ENCODE measurements at regions not wholly inside any gene's neighbourhood (a gene's known extent, or its start where the extent isn't known, plus 50 kb on each side); places are given as distances from the start of the nearest gene placed in this dataset.
A peak's percentile ranks its signal among the peaks of the same experiment; 100 is the strongest.

DNA sequence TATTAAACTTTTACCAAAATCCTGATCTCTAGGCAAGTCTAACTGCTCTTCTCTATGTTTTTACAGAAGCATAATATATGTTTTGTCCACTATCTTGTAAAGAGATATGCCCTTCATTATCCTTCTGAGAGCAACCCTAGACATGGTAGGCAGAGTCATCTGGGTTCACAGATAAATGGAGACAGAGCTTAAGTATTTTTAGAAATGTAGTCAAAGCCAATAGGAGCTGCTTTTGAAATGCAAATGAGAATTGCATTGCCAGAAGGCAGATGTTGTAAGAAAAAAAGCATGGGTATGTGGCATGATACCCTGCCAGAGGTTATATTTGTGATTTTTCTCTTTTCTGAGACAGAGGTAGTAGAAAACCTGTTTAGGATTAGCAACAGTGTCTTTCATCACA lies 964.8 kb downstream of the SORCS3 start:
- DNase-seq, result no peak

DNA sequence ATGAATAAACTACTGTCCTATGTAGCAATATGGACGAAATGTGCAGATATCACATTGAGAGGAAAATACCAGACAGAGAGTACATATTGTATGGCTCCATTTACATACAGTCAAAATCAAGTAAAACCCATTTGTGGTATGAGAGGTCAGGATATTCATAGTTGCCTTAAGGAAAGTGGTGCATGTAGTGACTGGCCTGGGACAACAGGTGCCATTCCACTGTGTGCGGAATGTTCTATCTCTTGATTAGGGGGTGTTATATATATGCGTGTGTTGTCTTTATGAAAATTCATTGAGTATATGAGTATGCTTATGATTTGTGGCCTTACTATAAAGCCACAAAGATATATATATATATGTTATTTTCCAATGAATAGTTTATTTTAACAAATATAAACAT lies 964.0 kb downstream of the SORCS3 start:
- DNase-seq, result no peak

- peak; percentile 16 for DNase-seq
These were observed 957.1 kb downstream of the SORCS3 start for GRCh38 chr10:105598207-105598606.

GRCh38 chr10:105597312-105597711 lies 956.2 kb downstream of the SORCS3 start:
- DNase-seq, result peak; percentile 91

GRCh38 chr10:105596749-105597148 lies 955.7 kb downstream of the SORCS3 start:
- peak; percentile 23 for DNase-seq

DNA sequence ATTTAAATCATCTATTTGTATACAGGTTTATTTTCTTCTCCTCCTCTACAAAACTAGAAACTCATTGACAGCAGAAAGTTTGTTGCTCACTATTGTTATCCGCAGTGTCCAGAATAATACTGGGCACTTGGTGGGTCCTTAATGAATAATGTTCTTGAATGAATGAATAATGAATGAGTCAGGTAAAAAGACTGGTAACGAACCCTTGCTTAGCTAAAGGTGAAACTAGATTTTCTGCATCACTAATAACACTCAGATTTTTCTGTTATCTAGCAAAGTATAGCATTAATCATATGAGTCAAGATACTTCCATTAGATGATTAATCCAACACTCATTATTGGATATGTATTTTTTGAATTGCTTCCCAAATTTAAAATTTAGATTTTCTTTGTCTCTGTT lies 953.2 kb downstream of the SORCS3 start:
- no peak for DNase-seq

GRCh38 chr10:105592468-105592867 lies 951.4 kb downstream of the SORCS3 start:
- DNase-seq, result no peak

DNA sequence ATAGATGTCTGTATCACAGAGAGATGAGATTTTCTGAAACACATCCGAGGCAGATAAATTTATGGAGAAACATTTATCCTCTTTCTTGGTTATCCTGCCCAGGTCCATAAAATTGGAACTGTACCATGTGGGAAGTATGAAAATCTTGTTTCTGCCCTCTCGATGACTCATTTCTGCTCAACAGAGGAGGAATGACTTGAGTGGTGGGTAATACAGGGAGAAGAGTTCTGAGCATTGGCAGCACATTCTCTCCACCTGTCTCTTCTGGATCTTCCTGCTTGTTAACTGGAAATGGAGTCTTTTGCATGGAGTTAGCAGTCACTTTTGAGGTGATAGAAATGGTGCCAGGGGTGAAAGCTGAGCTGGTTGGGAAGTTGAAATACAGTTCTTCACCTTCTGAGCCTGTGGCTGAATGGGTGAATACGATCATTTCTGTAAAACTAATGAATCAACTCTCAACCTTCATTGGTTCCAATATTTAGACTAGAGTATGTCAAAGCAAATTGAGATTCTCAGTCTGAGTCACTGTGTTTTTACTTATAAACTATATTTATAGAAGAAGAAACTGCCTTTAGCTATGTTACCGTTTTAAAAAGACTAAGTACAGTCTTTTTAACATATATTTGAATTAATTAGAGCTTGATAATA lies 945.5 kb downstream of the SORCS3 start:
- DNase-seq, result no peak

- no peak for DNase-seq
These were observed 944.7 kb downstream of the SORCS3 start for GRCh38 chr10:105585753-105586152.

DNA sequence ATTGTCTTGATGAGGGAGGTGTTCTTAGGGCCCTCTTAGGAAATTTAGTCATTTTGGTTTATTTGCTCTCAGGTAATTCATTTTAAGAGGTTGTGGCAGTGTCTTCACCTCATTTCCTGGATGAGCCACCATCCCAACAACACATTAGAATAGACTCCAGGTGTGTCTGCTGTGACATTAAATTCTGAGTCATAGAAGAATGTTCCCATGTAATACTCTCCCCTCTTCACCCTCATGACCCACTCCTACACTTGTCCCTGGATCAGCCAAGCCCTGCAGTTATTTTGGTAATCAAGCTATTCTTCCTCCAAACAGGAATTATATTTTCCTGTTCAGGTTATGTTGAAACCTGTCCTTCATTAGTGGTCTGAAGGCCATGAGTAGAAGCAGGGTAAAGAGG lies 944.1 kb downstream of the SORCS3 start:
- DNase-seq, result no peak

DNA sequence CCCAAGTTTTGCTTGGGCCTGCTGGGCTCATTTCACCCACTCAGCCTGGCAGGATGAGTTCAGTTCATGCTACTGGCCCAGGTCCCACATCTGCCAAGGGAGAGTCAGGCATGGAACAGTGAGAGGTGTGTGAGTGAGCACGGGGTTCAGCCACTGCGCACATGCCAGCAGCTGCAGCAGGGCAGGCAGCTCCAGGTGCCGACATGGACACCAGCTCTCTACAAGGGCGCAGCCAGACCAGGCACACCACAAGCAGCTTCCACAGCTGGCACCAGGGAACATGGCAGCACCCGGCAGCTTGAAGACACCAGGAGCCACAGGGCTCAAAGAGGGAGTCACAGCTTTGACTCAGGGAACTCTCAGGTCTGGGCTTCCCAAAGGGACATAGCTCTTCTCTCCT lies 938.0 kb downstream of the SORCS3 start:
- DNase-seq, result no peak

- DNase-seq, result no peak
These were observed 936.9 kb downstream of the SORCS3 start for GRCh38 chr10:105577865-105578607.

- no peak for DNase-seq
These were observed 918.4 kb downstream of the SORCS3 start for GRCh38 chr10:105559333-105560097.

DNA sequence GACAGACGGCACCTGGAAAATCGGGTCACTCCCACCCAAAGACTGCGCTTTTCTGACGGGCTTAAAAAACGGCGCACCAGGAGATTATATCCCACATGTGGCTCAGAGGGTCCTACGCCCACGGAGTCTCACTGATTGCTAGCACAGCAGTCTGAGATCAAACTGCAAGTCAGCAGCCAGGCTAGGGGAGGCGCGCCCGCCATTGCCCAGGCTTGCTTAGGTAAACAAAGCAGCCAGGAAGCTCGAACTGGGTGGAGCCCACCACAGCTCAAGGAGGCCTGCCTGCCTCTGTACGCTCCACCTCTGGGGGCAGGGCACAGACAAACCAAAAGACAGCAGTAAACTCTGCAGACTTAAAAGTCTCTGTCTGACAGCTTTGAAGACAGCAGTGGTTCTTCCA lies 909.4 kb downstream of the SORCS3 start:
- DNase-seq, result peak; percentile 3

GRCh38 chr10:105549731-105550130 lies 908.6 kb downstream of the SORCS3 start:
- no peak for DNase-seq

- no peak for DNase-seq
These were observed 904.0 kb downstream of the SORCS3 start for GRCh38 chr10:105545101-105545500.

- peak; percentile 70 for DNase-seq
These were observed 899.3 kb downstream of the SORCS3 start for GRCh38 chr10:105540381-105540780.

DNA sequence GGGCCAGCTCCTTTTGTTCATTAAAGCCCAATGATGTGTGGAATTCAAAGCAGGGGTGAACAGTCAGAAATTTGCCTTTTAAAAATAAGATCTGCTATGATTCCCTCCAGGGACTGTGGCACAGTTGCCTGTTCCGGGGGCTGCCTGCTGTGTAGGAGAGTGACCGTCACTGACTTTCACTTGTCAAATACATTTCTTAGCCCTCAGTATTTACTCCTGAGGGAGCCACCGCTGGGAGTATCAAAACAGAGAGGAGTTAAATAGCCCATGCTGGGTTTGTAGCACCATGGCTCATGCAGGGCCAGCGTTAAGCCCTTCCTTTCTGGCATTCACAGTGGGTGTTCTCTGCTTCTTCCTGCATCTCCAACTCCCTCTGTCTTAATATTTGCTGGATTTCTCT lies 897.8 kb downstream of the SORCS3 start:
- DNase-seq, result peak; percentile 85

DNA sequence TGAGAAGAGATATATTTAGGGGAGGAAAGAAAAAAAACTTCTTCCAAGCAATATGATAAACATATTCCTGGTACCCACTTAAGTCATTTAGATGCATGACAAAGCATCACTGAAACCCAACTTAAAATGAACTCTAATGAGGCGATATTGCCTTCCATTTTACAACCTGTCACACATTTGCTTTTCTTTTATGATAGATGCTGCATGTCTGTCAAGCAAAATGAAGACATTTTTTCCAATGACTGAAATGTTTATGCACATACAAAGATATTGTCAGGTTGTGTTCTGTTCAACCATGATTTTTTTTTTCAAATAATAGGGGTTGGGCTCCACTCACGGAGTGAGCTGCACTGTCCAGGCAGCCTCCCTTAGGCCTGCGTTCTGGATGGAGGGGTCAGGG lies 894.4 kb downstream of the SORCS3 start:
- no peak for DNase-seq

DNA sequence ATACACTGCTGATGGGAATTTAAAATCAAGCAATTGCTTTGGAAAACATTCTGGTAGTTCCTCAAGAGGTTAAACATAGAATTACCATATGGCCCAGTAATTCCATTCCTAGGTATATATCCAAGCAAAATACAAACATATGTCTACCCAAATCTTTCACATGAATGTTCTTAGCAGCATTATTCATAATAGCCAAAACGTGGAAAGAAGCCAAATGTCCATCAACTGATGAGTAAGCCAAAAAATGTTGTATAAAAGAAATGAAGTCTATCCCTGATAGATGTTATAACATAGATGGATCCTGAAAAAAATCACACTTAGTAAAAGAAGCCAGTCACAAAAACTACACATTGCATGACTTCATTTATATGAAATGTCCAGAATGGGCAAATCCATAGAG lies 893.0 kb downstream of the SORCS3 start:
- peak; percentile 3 for DNase-seq

DNA sequence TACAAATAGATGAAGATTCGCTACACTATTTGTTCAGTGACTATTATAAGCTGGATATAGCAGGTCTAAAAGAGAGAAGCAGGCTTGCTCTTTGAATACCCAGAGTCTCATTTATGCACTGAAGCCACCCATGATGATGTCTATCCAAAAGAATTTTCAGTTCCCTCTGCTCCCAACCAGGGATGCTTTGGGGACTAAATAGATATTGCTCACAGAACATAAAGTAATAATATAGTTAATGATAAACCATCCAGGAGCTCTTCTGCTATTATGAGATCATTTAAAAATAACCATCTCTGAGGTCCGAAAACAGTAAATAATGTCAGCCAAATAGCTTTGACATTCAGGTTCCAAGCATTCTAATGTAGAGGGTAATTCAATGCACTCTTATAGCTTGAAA lies 875.4 kb downstream of the SORCS3 start:
- DNase-seq, result no peak

DNA sequence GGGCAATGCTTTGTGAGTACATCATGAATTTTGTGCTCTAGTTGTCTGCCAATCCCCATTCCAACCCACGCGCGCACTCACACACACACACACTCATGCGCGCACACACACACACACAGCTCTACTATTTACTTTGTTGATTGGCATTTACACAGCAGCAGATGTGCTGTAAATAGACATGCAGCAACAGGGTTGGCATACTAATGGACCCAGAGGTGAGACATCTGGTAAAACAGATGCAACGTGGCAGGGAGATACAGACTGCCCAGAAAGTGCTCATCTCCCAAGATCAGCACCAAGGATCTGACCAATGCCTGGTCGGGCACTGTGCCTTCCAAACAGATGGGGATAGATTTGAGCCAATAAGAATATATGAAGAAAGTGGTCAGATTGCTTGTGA lies 873.0 kb downstream of the SORCS3 start:
- peak; percentile 71 for DNase-seq

GRCh38 chr10:105509517-105509916 lies 868.4 kb downstream of the SORCS3 start:
- no peak for DNase-seq

DNA sequence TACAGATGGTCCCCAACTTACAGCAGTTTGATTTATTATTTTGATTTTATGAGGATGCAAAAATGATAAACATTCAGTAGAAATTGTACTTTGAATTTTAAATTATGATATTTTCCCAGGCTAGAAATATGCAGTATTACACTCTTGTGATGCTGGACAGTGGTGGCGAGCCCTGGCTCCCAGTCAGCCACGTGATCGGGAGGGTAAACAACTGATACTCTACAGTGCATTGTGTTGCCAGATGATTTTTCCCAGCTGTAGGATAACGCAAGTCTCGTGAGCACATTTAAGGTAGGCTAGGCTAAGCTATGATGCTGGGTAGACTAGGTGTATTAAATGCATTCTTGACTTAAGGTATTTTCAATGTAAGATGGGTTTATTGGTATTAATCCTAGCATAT lies 865.2 kb downstream of the SORCS3 start:
- no peak for DNase-seq
